22Rv1 (cell line): ENCODE measurements at regions not wholly inside any gene's neighbourhood (a gene's known extent, or its start where the extent isn't known, plus 50 kb on each side); places are given as distances from the start of the nearest gene placed in this dataset.

Experiments used
- H3K27ac ChIP-seq: fragments of 450-650 bp; 2 replicates; pipeline ENCODE4 v1.5.1; 2017
- CTCF ChIP-seq: fragments of 450-650 bp; IDR thresholded peaks from 2 replicates; pipeline ENCODE4 v1.5.1; 2017; ENCODE audit warnings: mild to moderate bottlenecking
- ZFX ChIP-seq: fragments of 450-650 bp; IDR thresholded peaks from 2 replicates; pipeline ENCODE4 v1.6.1; 2017; ENCODE audit warnings: antibody characterized with exemption, borderline replicate concordance

GRCh38 chr17:31757097-31757496 lies 101.9 kb downstream of the COPRS start:
- no peak overlapping the region for H3K27ac ChIP-seq
- no peak for TF ChIP-seq ZFX
- TF ChIP-seq CTCF, result no peak

- no peak overlapping the region for H3K27ac ChIP-seq
- TF ChIP-seq ZFX (no peak), CTCF (no peak)
Measured at GRCh38 chr17:31754239-31754945, 104.7 kb downstream of the COPRS start.

- TF ChIP-seq CTCF, result no peak
- no peak for TF ChIP-seq ZFX
- H3K27ac ChIP-seq, result no peak overlapping the region
Measured at GRCh38 chr17:31753011-31753410, 106.0 kb downstream of the COPRS start.

- no peak overlapping the region for H3K27ac ChIP-seq
- TF ChIP-seq ZFX (no peak), CTCF (no peak)
Measured at GRCh38 chr17:31752584-31752983, 106.5 kb downstream of the COPRS start.

- H3K27ac ChIP-seq, result no peak overlapping the region
- TF ChIP-seq CTCF (no peak), ZFX (no peak)
Measured at GRCh38 chr17:31750578-31750977, 108.5 kb downstream of the COPRS start.

- H3K27ac ChIP-seq, result no peak overlapping the region
- TF ChIP-seq ZFX, result no peak
- no peak for TF ChIP-seq CTCF
Measured at GRCh38 chr17:31748881-31749280, 110.2 kb downstream of the COPRS start.

GRCh38 chr17:31746884-31747495 lies 112.1 kb downstream of the COPRS start:
- no peak overlapping the region for H3K27ac ChIP-seq
- no peak for TF ChIP-seq CTCF
- no peak for TF ChIP-seq ZFX
